A673 (cell line): ENCODE measurements at regions not wholly inside any gene's neighbourhood (a gene's known extent, or its start where the extent isn't known, plus 50 kb on each side); places are given as distances from the start of the nearest gene placed in this dataset.

ENCODE experiments used
- EZH2 ChIP-seq: fragments of 200-600 bp; sonication (generic); IDR thresholded peaks from 2 replicates; pipeline ENCODE4 v1.6.1; 2017; ENCODE audit warnings: borderline replicate concordance, low read depth, mild to moderate bottlenecking, mixed read lengths, antibody characterized with exemption, low read length; ENCODE audit not compliant: poor library complexity, severe bottlenecking
- TF ChIP-seq, protein P1 (sequence below): fragments of 300-800, 200-600 bp; sonication (generic); conservative IDR thresholded peaks from 2 replicates; pipeline ENCODE4 v1.5.1; 2017; ENCODE audit warnings: low read depth, mild to moderate bottlenecking, antibody characterized with exemption, low read length, moderate library complexity, mixed read lengths

DNA sequence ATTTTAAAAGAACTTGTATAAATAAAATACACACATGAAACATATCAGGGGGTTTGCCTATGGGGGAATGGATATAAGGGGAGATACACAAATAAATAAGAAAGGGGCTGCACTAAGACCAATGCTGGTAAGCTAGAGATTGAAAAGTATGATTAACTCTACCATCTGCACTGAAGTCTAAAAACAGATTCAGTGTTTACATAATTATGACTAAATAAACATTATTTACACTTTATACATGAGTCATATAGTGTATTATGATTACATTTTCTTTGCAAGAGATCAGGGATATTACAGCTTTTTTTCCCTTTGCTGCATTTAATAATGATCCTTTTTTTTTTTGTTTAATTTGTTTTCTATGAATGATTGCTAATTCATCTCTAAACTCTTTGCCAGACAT, 367.9 kb downstream of the TMEM38B start:
- TF ChIP-seq, protein P1, sequence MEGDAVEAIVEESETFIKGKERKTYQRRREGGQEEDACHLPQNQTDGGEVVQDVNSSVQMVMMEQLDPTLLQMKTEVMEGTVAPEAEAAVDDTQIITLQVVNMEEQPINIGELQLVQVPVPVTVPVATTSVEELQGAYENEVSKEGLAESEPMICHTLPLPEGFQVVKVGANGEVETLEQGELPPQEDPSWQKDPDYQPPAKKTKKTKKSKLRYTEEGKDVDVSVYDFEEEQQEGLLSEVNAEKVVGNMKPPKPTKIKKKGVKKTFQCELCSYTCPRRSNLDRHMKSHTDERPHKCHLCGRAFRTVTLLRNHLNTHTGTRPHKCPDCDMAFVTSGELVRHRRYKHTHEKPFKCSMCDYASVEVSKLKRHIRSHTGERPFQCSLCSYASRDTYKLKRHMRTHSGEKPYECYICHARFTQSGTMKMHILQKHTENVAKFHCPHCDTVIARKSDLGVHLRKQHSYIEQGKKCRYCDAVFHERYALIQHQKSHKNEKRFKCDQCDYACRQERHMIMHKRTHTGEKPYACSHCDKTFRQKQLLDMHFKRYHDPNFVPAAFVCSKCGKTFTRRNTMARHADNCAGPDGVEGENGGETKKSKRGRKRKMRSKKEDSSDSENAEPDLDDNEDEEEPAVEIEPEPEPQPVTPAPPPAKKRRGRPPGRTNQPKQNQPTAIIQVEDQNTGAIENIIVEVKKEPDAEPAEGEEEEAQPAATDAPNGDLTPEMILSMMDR: no peak
- TF ChIP-seq EZH2: no peak
